ENCODE measurements at regions not wholly inside any gene's neighbourhood (a gene's known extent, or its start where the extent isn't known, plus 50 kb on each side); places are given as distances from the start of the nearest gene placed in this dataset.

DNA sequence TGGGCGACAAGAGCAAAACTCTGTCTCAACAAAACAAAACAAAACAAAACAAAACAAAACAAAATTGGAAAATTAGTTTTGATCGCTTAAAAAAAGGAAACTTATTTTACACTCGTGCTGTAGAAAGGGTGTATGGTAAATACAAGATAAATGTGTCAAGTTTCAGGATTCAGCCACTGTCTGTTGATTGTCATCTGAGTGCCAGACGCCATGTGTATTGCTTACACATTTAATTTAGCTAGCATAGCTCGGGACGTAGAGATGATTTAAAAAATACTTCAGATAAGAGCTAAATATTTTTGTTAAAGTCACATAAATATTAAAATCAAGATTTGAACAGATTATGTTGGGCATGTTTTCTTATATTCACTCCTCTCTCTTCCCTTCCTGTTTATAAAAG lies 568.1 kb upstream of the ZNF804A start:
- no peak for TF ChIP-seq POLR2A (IDR thresholded peaks at IDR 0.05; ENCODE audit: low read depth, low read length)
- no peak for TF ChIP-seq POLR2AphosphoS5 (IDR thresholded peaks at IDR 0.05; ENCODE audit: low read depth, low read length)
- TF ChIP-seq TAF1 (IDR thresholded peaks at IDR 0.05; ENCODE audit: borderline replicate concordance, low read depth, low read length): no peak
